AG09309 (cell line): ENCODE measurements at regions not wholly inside any gene's neighbourhood (a gene's known extent, or its start where the extent isn't known, plus 50 kb on each side); places are given as distances from the start of the nearest gene placed in this dataset.

ENCODE experiments used
- DNase-seq: peaks from one replicate; pipeline ENCODE4 v3.0.0-alpha.2; 2010; ENCODE audit warnings: low read depth
- H3K4me3 ChIP-seq: 2 replicates; pipeline ENCODE4 v1.5.1; 2011; ENCODE audit warnings: mild to moderate bottlenecking, low read depth, low read length, moderate library complexity; ENCODE audit not compliant: control insufficient read depth
- TF ChIP-seq, protein P1 (sequence below): IDR thresholded peaks from 2 replicates; pipeline ENCODE4 v1.5.1; 2011; ENCODE audit warnings: mild to moderate bottlenecking, low read depth, low read length, inconsistent platforms; ENCODE audit not compliant: insufficient read depth, control insufficient read depth; ENCODE audit errors: missing control alignments

DNA sequence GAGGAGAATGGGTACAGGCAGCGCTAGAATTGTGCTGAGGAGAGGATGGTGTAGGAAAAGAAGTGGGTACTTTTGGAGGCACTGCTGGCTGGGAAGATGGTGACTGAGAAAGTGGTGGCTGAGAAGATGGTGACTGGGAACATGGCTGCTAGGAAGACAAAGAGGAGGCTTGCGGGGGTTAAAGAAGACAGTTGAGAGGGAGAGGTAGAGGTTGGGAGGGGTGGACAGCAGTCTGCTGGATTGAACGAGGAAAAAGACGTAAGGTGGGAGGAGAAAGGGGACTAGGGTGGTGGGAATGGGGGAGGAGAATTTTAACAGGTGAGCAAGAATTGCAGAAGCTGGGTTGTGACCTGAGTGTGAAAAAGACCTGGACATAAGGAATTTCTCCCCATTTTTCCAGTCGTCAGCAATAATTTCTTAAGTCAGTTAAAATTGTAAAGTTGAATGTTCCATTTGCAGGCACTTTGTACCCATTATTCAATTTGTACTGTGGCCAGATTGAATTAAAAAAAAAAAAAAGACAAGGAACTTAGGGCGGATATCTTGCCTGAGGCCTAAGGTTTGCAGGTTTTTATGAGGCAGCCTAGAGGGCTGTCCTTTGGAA is 2450.0 kb downstream of the TP53TG3F start:
- DNase-seq = no peak
- TF ChIP-seq, protein P1, sequence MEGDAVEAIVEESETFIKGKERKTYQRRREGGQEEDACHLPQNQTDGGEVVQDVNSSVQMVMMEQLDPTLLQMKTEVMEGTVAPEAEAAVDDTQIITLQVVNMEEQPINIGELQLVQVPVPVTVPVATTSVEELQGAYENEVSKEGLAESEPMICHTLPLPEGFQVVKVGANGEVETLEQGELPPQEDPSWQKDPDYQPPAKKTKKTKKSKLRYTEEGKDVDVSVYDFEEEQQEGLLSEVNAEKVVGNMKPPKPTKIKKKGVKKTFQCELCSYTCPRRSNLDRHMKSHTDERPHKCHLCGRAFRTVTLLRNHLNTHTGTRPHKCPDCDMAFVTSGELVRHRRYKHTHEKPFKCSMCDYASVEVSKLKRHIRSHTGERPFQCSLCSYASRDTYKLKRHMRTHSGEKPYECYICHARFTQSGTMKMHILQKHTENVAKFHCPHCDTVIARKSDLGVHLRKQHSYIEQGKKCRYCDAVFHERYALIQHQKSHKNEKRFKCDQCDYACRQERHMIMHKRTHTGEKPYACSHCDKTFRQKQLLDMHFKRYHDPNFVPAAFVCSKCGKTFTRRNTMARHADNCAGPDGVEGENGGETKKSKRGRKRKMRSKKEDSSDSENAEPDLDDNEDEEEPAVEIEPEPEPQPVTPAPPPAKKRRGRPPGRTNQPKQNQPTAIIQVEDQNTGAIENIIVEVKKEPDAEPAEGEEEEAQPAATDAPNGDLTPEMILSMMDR = no peak
- no peak overlapping the region for H3K4me3 ChIP-seq

DNA sequence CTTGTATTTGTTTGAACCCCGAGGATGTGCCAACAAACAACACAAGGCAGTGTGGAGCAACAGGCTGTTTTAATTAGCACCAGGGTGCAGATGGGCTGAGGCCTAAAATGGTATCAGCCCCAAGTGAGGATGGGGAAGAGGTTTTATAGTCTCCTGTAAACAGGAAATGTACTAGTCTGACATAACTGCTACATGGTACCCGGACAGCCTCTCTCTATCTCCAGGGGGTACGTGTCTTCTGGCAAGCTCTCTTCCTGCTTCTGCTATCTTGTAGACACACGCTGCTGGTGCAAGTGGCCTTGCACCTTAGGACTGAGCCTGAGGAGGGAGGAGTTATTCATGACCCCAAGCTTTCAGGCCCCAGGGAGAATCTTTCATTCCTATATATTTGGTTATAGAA is 2451.0 kb downstream of the TP53TG3F start:
- H3K4me3 ChIP-seq = no peak overlapping the region
- DNase-seq = no peak
- TF ChIP-seq, protein P1 = no peak

DNA sequence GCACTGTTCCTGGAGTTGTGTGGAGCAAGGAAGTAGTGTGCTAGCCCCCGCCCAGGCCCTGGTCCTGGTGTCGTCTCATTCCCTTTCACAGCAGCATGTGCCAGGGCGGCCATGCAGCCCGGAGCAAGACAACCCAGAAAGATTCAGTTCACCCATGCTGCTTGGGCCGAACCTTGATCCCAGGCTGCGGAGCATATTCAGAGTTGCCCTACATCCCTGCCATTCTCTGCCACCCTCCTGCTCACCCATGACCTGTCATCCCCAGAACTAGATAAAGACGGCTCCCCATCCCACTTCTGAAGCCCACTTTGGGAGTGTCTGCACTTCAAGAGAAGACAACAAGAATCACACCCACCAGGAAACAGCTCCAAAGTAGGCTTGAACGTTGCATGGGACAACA is 2452.5 kb downstream of the TP53TG3F start:
- TF ChIP-seq, protein P1 = no peak

DNA sequence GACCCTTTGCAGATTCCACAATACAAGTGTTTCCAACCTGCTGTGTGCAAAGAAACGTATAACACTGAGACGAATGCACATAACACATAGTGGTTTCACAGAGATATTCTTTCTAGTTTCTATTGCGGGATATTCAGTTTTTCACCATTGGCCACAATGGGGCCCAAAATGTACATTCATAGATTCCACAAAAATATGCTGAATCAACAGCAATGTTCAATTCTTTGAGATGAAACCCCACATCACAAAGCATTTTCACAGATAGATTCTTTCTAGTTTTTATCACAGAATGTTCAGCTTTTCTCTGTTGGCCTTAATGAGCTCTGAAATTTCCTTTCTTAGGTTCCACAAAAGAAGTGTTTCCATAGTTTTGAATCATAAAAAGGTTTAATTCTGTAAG is 2472.3 kb downstream of the TP53TG3F start:
- TF ChIP-seq, protein P1 = no peak
- DNase-seq = no peak
- H3K4me3 ChIP-seq = no peak overlapping the region

More for the DNA sequence above, 2452.5 kb downstream of the TP53TG3F start:
- H3K4me3 ChIP-seq = no peak overlapping the region
- no peak for DNase-seq
